GM18517 (cell line): ENCODE measurements at regions not wholly inside any gene's neighbourhood (a gene's known extent, or its start where the extent isn't known, plus 50 kb on each side); places are given as distances from the start of the nearest gene placed in this dataset.

Source experiments
- ATAC-seq: cut with Tn5 transposase; IDR thresholded peaks from one replicate; pipeline ENCODE4 v1.9.1; 2021; ENCODE audit warnings: mild to moderate bottlenecking, moderate library complexity; ENCODE audit not compliant: unreplicated experiment

GRCh38 chr1:116260621-116261020 is 112.4 kb upstream of the ATP1A1 start:
- no peak for ATAC-seq

GRCh38 chr1:116261227-116261626 is 111.8 kb upstream of the ATP1A1 start:
- no peak for ATAC-seq

- no peak for ATAC-seq
Observed at GRCh38 chr1:116262207-116262994, 110.6 kb upstream of the ATP1A1 start.

DNA sequence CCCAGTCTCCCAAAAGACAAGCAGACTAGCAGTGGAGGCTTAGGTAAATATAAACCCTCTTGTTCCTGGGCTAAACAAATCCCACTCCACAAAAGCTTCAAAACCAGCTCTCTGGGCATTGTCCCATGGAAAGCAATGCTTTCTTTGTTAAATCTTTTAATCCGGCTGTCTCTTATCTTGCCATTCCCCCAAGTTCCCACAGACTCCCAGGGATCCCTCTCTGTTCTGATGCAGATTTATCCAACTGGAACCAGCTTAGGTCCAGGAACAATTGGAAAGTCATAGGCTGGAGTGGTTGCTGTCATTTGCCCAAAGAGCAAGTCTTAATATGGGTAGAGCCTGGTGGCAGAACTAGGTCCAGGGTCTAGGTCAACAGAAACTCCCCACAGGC is 110.1 kb upstream of the ATP1A1 start:
- ATAC-seq = no peak

GRCh38 chr1:116265931-116266863 is 106.8 kb upstream of the ATP1A1 start:
- ATAC-seq = no peak

- ATAC-seq = no peak
Observed at GRCh38 chr1:116266864-116267212, 106.2 kb upstream of the ATP1A1 start.

DNA sequence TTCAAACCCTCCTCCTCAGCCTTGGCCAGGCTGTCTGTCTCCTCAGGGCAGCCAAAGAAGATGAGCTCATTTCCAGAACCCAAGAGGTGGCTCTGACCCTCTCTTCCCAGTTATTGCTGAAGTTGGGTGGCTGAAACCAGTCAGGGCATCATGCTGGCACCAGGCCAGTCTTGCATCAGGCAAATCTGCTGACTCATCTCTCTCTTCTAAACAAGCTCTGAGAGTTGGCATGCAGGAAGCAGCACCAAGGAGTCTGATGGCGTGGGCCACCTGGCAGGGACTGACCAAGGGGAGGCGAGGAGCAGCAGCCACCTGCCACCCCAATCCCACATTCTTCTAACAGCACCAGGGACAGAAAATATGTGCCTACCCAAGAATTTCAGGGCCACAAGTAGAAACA is 104.8 kb upstream of the ATP1A1 start:
- ATAC-seq = no peak

- ATAC-seq = no peak
Observed at GRCh38 chr1:116270316-116271057, 102.6 kb upstream of the ATP1A1 start.

- no peak for ATAC-seq
Observed at GRCh38 chr1:116273042-116273783, 99.8 kb upstream of the ATP1A1 start.

DNA sequence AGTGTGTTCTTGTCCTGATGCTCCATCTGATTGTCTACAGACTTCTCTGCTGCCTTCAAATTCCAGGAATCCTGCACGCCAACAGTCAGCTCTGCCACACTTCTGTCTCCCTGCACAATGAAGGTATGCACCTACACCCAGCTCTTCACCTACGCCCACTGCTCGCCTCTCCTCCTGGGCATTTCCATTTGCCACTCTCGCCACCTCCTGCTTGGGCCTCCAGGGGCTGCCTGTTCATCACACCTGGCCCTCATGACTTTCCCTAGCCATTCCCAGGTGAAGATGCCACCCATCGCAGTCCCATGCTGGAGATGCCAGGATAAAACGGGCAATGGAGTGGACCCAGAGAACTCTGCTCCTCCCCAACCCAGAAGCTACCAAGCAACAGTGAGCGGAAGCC is 96.5 kb upstream of the ATP1A1 start:
- ATAC-seq = no peak

GRCh38 chr1:116277840-116278540 is 95.1 kb upstream of the ATP1A1 start:
- ATAC-seq = no peak

DNA sequence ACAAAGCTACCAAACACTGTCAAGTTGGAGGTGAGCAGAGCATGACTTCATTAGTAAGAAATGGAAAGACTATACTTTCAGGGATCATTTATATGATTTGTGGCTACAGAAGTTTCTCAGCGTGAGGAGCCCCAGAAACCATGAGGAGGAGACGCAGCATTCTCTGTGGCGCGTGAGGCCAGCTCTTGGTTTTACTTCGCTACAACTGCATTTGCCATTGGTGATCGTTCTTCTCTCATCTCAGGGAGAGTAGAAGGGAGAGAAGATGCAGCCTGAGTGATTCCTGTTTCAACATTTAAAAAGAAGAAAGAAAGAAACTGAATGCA is 94.5 kb upstream of the ATP1A1 start:
- no peak for ATAC-seq

DNA sequence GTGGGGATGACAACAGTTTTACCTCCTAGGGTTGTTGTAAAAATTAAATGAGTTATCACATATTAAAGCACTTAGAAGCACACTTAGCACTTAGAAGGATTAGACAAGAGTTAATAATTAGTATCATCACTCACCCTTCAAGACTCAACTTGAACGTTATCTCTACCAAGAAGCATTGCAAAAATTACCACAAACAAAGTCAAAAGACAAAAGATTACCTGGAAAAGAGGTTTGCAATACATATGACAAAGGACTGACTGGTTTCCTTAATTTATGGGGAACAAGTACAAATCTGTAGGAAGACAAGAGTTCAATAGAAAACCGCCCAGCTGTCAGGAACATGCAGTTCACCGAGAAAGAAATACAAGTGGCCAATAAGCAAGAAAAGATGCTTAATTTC is 93.3 kb upstream of the ATP1A1 start:
- ATAC-seq = no peak

DNA sequence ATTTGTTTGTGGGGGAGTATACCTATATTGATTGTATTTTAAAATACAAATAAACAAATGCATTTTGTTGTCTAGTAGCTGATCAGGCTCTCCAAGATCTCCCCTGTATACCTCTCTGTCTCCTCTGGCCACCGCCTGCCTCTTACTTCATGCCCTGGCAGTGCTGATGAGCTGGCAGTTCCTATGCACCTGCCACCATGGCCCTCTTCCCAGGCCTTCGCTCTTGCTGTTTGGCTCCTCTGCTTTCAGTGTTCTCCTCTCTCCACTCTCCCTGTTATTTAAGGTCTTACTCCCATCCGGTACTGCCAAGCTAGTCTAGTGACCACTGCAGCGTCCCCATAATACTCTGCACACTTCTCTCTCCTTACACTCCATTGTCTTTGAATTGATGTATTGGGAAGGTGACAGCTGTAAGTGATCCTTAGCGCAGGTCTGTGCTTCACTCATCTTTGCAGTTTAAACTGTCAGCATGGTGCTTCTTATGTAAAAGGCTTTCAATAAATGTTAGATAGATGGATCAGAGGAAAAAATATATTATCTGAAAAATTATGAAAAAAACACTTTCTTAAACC is 88.1 kb upstream of the ATP1A1 start:
- no peak for ATAC-seq

DNA sequence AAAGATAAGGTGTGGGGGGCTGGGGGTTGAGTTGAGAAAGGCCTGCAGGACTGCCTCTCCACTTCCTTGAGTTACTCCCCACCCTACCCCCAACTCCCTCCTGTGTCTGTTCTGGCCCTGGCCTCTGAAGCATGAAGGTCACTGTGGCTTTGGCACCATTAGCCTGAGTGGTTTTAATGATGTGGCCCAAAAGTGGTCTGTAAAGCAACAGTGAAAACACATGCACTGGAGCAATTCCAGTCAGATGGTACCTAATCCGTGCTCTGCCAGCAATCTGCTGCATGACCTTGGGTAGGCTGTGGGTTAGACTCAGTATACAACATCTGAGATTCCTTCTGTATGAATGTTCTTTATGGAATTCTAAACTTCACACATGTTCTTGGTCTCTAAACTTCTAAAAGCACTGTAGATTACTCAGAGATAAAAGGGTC is 86.5 kb upstream of the ATP1A1 start:
- no peak for ATAC-seq

- no peak for ATAC-seq
Observed at GRCh38 chr1:116287341-116288200, 85.5 kb upstream of the ATP1A1 start.

- peak; percentile 94 for ATAC-seq
Observed at GRCh38 chr1:116288201-116288598, 84.8 kb upstream of the ATP1A1 start.

- ATAC-seq = no peak
Observed at GRCh38 chr1:116289193-116289592, 83.9 kb upstream of the ATP1A1 start.
